GM12891 (cell line): ENCODE measurements at regions not wholly inside any gene's neighbourhood (a gene's known extent, or its start where the extent isn't known, plus 50 kb on each side); places are given as distances from the start of the nearest gene placed in this dataset.

Source experiments
- POLR2A ChIP-seq: IDR thresholded peaks from 2 replicates; pipeline ENCODE4 v1.6.1; 2011; ENCODE audit warnings: low read depth, low read length, control low read depth
- POLR2AphosphoS5 ChIP-seq: IDR thresholded peaks from 2 replicates; pipeline ENCODE4 v1.6.1; 2011; ENCODE audit warnings: low read depth, low read length, control low read depth
- POU2F2 ChIP-seq: IDR thresholded peaks from 2 replicates; pipeline ENCODE4 v1.6.1; 2011; ENCODE audit warnings: low read depth, mild to moderate bottlenecking, control low read depth, low read length, moderate library complexity

DNA sequence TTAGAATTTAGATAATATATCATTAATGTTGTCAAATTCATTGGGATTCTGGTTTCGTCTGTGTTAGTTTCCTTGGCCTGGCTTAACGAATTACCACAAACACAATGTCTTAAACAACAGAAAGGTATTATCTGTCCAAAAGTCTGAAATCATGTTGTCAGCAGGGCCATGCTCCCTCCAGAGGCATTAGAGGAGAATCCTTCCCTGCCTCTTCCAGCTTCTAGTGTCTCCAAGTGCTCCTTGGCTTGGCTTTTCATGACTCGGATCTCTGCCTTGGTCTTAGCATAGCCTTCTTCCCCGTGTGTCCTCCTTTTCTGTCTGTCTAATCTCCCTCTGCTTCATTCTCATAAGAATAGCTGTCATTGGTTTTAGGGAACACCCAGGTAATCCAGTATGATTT, 482.5 kb downstream of the SEMA3D start:
- TF ChIP-seq POLR2AphosphoS5 = no peak
- TF ChIP-seq POLR2A = no peak
- no peak for TF ChIP-seq POU2F2
